KOPT-K1 (cell line): ENCODE measurements at regions not wholly inside any gene's neighbourhood (a gene's known extent, or its start where the extent isn't known, plus 50 kb on each side); places are given as distances from the start of the nearest gene placed in this dataset.
"Not testable (repeated sequence)": the region's sequence is repeated elsewhere in the genome, so short reads cannot be mapped to it uniquely, and the experiment has no call there.

Source experiments
- H3K27ac ChIP-seq: fragments of 200-600 bp; sonication (generic); 2 replicates; pipeline ENCODE4 v1.5.1; 2016; ENCODE audit warnings: antibody characterized with exemption, mild to moderate bottlenecking, low read depth, low read length; ENCODE audit not compliant: poor library complexity, severe bottlenecking
- H3K36me3 ChIP-seq: fragments of 200-600 bp; sonication (generic); 2 replicates; pipeline ENCODE4 v1.5.1; 2017; ENCODE audit warnings: antibody characterized with exemption, mild to moderate bottlenecking, low read length, moderate library complexity; ENCODE audit not compliant: insufficient read depth
- H3K9me3 ChIP-seq: fragments of 200-600 bp; sonication (generic); 2 replicates; pipeline ENCODE4 v1.5.1; 2017; ENCODE audit warnings: antibody characterized with exemption, low read length, mild to moderate bottlenecking; ENCODE audit not compliant: insufficient read depth, poor library complexity, severe bottlenecking

GRCh38 chr16:63860700-63861099, 1261.2 kb downstream of the CDH11 start:
- not testable (repeated sequence) for H3K27ac ChIP-seq, H3K9me3 ChIP-seq, H3K36me3 ChIP-seq

GRCh38 chr16:63856537-63856936, 1265.3 kb downstream of the CDH11 start:
- H3K9me3 ChIP-seq = no peaks in the 10 kb centered on the region
- H3K36me3 ChIP-seq = no peaks in the 10 kb centered on the region
- H3K27ac ChIP-seq = no peak overlapping the region

DNA sequence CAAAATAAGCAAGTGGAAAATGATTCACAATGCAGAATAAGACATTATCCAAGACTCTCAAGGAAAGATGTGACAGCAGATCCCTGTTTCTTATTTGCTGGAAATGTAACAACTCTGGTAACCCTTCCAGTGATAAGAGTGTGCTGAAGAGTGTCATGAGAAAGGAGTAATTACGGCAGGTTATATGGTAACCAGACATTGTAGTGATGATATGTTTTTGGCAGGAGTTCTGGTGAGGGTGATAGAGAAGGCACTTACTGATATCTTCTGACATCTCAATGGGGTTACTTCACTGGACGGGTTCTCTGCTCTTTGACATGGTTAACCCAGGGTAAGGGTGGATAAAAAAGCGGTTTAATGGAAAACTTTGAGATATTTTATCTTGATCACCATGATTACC, 1270.9 kb downstream of the CDH11 start:
- no peaks in the 10 kb centered on the region for H3K36me3 ChIP-seq
- no peaks in the 10 kb centered on the region for H3K9me3 ChIP-seq
- no peak overlapping the region for H3K27ac ChIP-seq

- Histone ChIP-seq H3K27ac (no peak overlapping the region), H3K36me3 (no peaks in the 10 kb centered on the region), H3K9me3 (no peaks in the 10 kb centered on the region)
Observed at GRCh38 chr16:63841271-63841670, 1280.6 kb downstream of the CDH11 start.

DNA sequence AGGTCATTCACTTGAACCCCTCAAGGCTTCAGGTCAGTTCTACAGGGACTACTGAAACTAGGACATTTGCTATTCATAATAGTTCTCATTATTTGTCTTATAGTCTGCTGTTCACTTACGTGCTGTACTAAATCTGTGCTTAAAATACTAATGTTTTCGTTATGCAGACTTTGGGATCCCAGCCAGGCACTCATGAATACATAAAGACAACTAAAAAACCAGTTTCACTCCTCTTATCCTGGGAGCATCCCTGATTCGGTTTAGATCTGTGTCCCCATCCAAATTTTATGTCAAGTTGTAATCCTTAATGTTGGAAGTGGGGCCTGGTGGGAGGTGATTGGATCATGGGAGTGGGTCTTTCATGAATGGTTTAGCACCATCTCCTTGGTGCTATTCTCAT, 1291.8 kb downstream of the CDH11 start:
- Histone ChIP-seq H3K9me3 (no peaks in the 10 kb centered on the region), H3K27ac (no peak overlapping the region), H3K36me3 (no peaks in the 10 kb centered on the region)

GRCh38 chr16:63822818-63823217, 1299.0 kb downstream of the CDH11 start:
- Histone ChIP-seq H3K36me3 (no peaks in the 10 kb centered on the region), H3K27ac (no peak overlapping the region), H3K9me3 (peaks cover 5% of the 10 kb centered on the region)

DNA sequence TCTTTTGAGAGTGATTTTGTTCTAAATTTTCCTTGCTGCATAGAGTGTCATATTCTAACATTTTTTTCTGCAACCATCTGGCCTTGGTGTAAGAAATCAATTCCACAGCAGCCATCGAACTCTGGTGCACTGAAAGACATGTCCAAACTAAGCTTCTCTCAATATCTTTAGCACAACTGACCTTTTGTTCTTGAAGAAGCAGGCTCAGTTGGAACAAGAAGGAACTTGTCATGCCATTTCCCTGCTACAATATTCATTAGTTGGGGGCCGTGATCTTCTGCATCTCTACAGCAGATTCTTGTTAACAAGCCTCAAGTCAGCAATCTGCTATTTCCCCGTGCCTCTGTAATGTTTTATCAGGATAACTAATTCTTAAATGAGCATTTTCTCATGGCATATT, 1305.6 kb downstream of the CDH11 start:
- H3K36me3 ChIP-seq = no peaks in the 10 kb centered on the region
- H3K9me3 ChIP-seq = no peaks in the 10 kb centered on the region
- H3K27ac ChIP-seq = no peak overlapping the region

- Histone ChIP-seq H3K9me3 (no peaks in the 10 kb centered on the region), H3K27ac (no peak overlapping the region), H3K36me3 (no peaks in the 10 kb centered on the region)
Observed at GRCh38 chr16:63813862-63814261, 1308.0 kb downstream of the CDH11 start.

GRCh38 chr16:63808730-63809129, 1313.1 kb downstream of the CDH11 start:
- H3K27ac ChIP-seq = no peak overlapping the region
- H3K9me3 ChIP-seq = no peaks in the 10 kb centered on the region
- no peaks in the 10 kb centered on the region for H3K36me3 ChIP-seq

GRCh38 chr16:63806794-63807506, 1314.9 kb downstream of the CDH11 start:
- Histone ChIP-seq H3K36me3 (no peaks in the 10 kb centered on the region), H3K27ac (no peak overlapping the region), H3K9me3 (no peaks in the 10 kb centered on the region)

DNA sequence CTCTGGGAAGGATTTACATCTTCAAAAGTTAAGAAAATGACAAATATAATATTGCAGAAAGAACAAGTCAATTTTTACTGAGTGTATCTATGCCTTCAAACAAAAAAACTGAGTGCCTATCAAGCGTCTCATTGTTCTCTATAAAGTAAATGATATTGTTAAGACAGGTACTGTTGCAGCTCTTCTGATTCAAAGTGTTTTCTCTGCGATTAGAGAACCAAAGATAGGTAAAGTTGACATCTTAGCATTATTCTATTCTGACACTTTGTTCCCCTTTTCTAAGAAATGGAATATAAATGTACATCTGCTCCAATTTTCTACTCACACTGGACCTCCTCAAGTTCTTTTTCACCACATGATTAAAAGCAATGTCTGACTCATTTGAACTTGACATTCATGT, 1317.7 kb downstream of the CDH11 start:
- no peaks in the 10 kb centered on the region for H3K36me3 ChIP-seq
- no peaks in the 10 kb centered on the region for H3K9me3 ChIP-seq
- no peak overlapping the region for H3K27ac ChIP-seq

- Histone ChIP-seq H3K36me3 (no peaks in the 10 kb centered on the region), H3K9me3 (peaks cover 15% of the 10 kb centered on the region), H3K27ac (no peak overlapping the region)
Observed at GRCh38 chr16:63789603-63790002, 1332.3 kb downstream of the CDH11 start.

- Histone ChIP-seq H3K36me3 (no peaks in the 10 kb centered on the region), H3K9me3 (peaks cover 15% of the 10 kb centered on the region), H3K27ac (no peak overlapping the region)
Observed at GRCh38 chr16:63787014-63787413, 1334.8 kb downstream of the CDH11 start.

- no peak overlapping the region for H3K27ac ChIP-seq
- no peaks in the 10 kb centered on the region for H3K36me3 ChIP-seq
- peaks cover 15% of the 10 kb centered on the region for H3K9me3 ChIP-seq
Observed at GRCh38 chr16:63785170-63785569, 1336.7 kb downstream of the CDH11 start.

DNA sequence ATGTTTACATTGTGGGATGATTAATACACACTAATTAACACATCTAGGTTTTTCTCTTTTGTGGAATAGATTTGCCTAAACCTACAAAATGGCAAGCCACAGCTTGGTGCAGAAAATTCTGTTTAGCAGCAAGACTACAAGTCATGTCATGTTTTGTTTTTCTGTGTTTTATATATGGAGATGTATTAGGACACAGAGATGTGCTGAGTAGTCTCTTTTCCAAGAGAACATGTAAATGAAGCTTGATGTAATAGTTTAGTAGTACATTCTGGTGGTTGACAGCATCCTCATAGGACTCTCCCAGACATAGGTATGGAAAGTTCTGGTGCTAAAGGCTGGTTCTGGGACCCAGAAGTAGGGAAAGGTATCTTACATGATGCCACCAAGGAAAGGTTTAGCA, 1345.4 kb downstream of the CDH11 start:
- H3K27ac ChIP-seq = no peak overlapping the region
- H3K9me3 ChIP-seq = no peaks in the 10 kb centered on the region
- no peaks in the 10 kb centered on the region for H3K36me3 ChIP-seq

GRCh38 chr16:63776034-63776433, 1345.8 kb downstream of the CDH11 start:
- H3K36me3 ChIP-seq = no peaks in the 10 kb centered on the region
- H3K9me3 ChIP-seq = no peaks in the 10 kb centered on the region

More at GRCh38 chr16:63776034-63776433, 1345.8 kb downstream of the CDH11 start:
- no peak overlapping the region for H3K27ac ChIP-seq
